Thyroid gland (tissue), 4 donors: ENCODE measurements at regions not wholly inside any gene's neighbourhood (a gene's known extent, or its start where the extent isn't known, plus 50 kb on each side); places are given as distances from the start of the nearest gene placed in this dataset.

Source experiments
- DNase-seq, 2 donors: peaks; one replicate each; pipeline ENCODE4 v3.0.0-alpha.2; 2019
- H3K27ac ChIP-seq, 3 donors: fragments of 200-600 bp; sonication (generic); 1 replicate in 2 of 3; 2 replicates in 1 of 3; pipeline ENCODE4 v1.5.1; 2016 to 2019; ENCODE audit warnings: mild to moderate bottlenecking in 1 of 3, moderate library complexity in 1 of 3
- H3K27me3 ChIP-seq: fragments of 200-600 bp; sonication (generic); one replicate; pipeline ENCODE4 v1.5.1; 2019
- H3K36me3 ChIP-seq, 2 donors: fragments of 200-600 bp; sonication (generic); one replicate each; pipeline ENCODE4 v1.5.1; 2016 to 2019
- H3K4me1 ChIP-seq, 2 donors: fragments of 200-600 bp; sonication (generic); one replicate each; pipeline ENCODE4 v1.5.1; 2017 to 2019
- H3K4me3 ChIP-seq, 3 donors: fragments of 200-600 bp; sonication (generic); replicated peaks in 1 of 3; 1 replicate in 2 of 3; 2 replicates in 1 of 3; pipeline ENCODE4 v1.5.1; 2016; ENCODE audit warnings: mild to moderate bottlenecking in 1 of 3
- H3K9me3 ChIP-seq: fragments of 200-600 bp; sonication (generic); one replicate; pipeline ENCODE4 v1.5.1; 2017
- CTCF ChIP-seq, 6 experiments: fragments of 200-600 bp in 3 of 6; fragments of 450-650 bp in 3 of 6; sonication (generic) in 3 of 6; IDR thresholded peaks; one replicate each; pipeline ENCODE4 v1.5.1; 2016 to 2019; ENCODE audit warnings: antibody characterized with exemption in 6 of 6, mild to moderate bottlenecking in 2 of 6, inconsistent platforms in 1 of 6, moderate library complexity in 1 of 6
- POLR2A ChIP-seq, 2 donors: fragments of 450-650 bp; IDR thresholded peaks; one replicate each; pipeline ENCODE4 v1.6.1; 2017; ENCODE audit warnings: antibody characterized with exemption in 2 of 2, mild to moderate bottlenecking in 2 of 2, moderate library complexity in 1 of 2
- WGBS, 2 donors: methylation state at CpG; one replicate each; pipeline ENCODE4 v1.1.5; 2017; 5-methylcytosine and 5-hydroxymethylcytosine counted together
- intact Hi-C: fragments of 100-400 bp; cut with DNase I; formaldehyde crosslinking; loops from one replicate; pipeline ENCODE4 v1.15.1; 2023

GRCh38 chr3:67986706-67987105 lies 332.3 kb upstream of the SUCLG2 start:
- Histone ChIP-seq H3K4me1 (no peaks in the 10 kb centered on the region), H3K36me3 (no peaks in the 10 kb centered on the region), H3K9me3 (no peaks in the 10 kb centered on the region), H3K27ac (no peak overlapping the region), H3K4me3 (no peak overlapping the region), H3K27me3 (no peaks in the 10 kb centered on the region)
- 84 to 89% methylated on average over 4 of the region's 4 CpGs for WGBS, 2 donors
- intact Hi-C loops: no loop called here
- TF ChIP-seq CTCF (IDR thresholded peaks at IDR 0.05): no peak
- TF ChIP-seq POLR2A (IDR thresholded peaks at IDR 0.05): no peak
- DNase-seq: no peak

GRCh38 chr3:67983166-67983565 lies 328.8 kb upstream of the SUCLG2 start:
- Histone ChIP-seq H3K9me3 (no peaks in the 10 kb centered on the region), H3K27me3 (no peaks in the 10 kb centered on the region), H3K27ac (no peak overlapping the region), H3K4me1 (no peaks in the 10 kb centered on the region), H3K36me3 (no peaks in the 10 kb centered on the region), H3K4me3 (no peak overlapping the region)
- TF ChIP-seq CTCF (IDR thresholded peaks at IDR 0.05): no peak
- TF ChIP-seq POLR2A (IDR thresholded peaks at IDR 0.05): no peak
- no peak for DNase-seq
- intact Hi-C loops: no loop called here
- 90 to 96% methylated on average over 3 of the region's 3 CpGs for WGBS, 2 donors

- 92 to 94% methylated on average over 3 of the region's 3 CpGs for WGBS, 2 donors
- TF ChIP-seq CTCF (IDR thresholded peaks at IDR 0.05): no peak
- TF ChIP-seq POLR2A (IDR thresholded peaks at IDR 0.05): no peak
- H3K9me3 ChIP-seq: no peaks in the 10 kb centered on the region
- no peak overlapping the region for H3K27ac ChIP-seq
- no peaks in the 10 kb centered on the region for H3K4me1 ChIP-seq
- intact Hi-C loops: no loop called here
- no peak for DNase-seq
- H3K4me3 ChIP-seq: no peak overlapping the region
- no peaks in the 10 kb centered on the region for H3K27me3 ChIP-seq
- no peaks in the 10 kb centered on the region for H3K36me3 ChIP-seq
Measured at GRCh38 chr3:67981077-67981476, 326.7 kb upstream of the SUCLG2 start.

- no peaks in the 10 kb centered on the region for H3K36me3 ChIP-seq
- TF ChIP-seq CTCF (IDR thresholded peaks at IDR 0.05): no peak
- no peak for TF ChIP-seq POLR2A (IDR thresholded peaks at IDR 0.05)
- H3K4me1 ChIP-seq: no peaks in the 10 kb centered on the region
- no peaks in the 10 kb centered on the region for H3K9me3 ChIP-seq
- no peaks in the 10 kb centered on the region for H3K27me3 ChIP-seq
- H3K4me3 ChIP-seq: no peak overlapping the region
- no peak overlapping the region for H3K27ac ChIP-seq
- intact Hi-C loops: no loop called here
- DNase-seq: no peak
Measured at GRCh38 chr3:67979342-67979741, 324.9 kb upstream of the SUCLG2 start.

- H3K27me3 ChIP-seq: no peaks in the 10 kb centered on the region
- intact Hi-C loops: no loop called here
- H3K9me3 ChIP-seq: no peaks in the 10 kb centered on the region
- H3K36me3 ChIP-seq: no peaks in the 10 kb centered on the region
- H3K27ac ChIP-seq: no peak overlapping the region
- no peaks in the 10 kb centered on the region for H3K4me1 ChIP-seq
- H3K4me3 ChIP-seq: no peak overlapping the region
- TF ChIP-seq POLR2A (IDR thresholded peaks at IDR 0.05): no peak
- no peak for TF ChIP-seq CTCF (IDR thresholded peaks at IDR 0.05)
- WGBS, 2 donors: 79 to 91% methylated on average over 2 of the region's 2 CpGs
- DNase-seq: no peak
Measured at GRCh38 chr3:67977762-67978161, 323.4 kb upstream of the SUCLG2 start.
